ENCODE measurements at regions not wholly inside any gene's neighbourhood (a gene's known extent, or its start where the extent isn't known, plus 50 kb on each side); places are given as distances from the start of the nearest gene placed in this dataset.

GRCh38 chr6:10111975-10112374 is 302.9 kb downstream of the TFAP2A start:
- H3K36me3 ChIP-seq (ENCODE audit: control insufficient read depth, insufficient read depth, low read length): no peaks in the 10 kb centered on the region
- peaks cover 7% of the 10 kb centered on the region for H3K4me1 ChIP-seq (ENCODE audit: control insufficient read depth, insufficient read depth, low read length)
- WGBS (ENCODE audit: insufficient coverage): 95% methylated on average over 2 of the region's 7 CpGs
- H3K27me3 ChIP-seq (ENCODE audit: control insufficient read depth, insufficient read depth, low read length): peaks cover 7% of the 10 kb centered on the region
- H3K27ac ChIP-seq (ENCODE audit: low read depth, low read length): no peak overlapping the region
- no peaks in the 10 kb centered on the region for H3K9me3 ChIP-seq (ENCODE audit: control insufficient read depth, insufficient read depth, low read length)
- H3K4me3 ChIP-seq (ENCODE audit: low read depth, low read length): no peak overlapping the region
- no peak for DNase-seq (ENCODE audit: low read depth in 4 of 6, low spot score in 6 of 6)

GRCh38 chr6:10101551-10102252 is 313.2 kb downstream of the TFAP2A start:
- no peaks in the 10 kb centered on the region for H3K4me1 ChIP-seq (ENCODE audit: control insufficient read depth, insufficient read depth, low read length)
- no peaks in the 10 kb centered on the region for H3K9me3 ChIP-seq (ENCODE audit: control insufficient read depth, insufficient read depth, low read length)
- no peak overlapping the region for H3K4me3 ChIP-seq (ENCODE audit: low read depth, low read length)
- H3K36me3 ChIP-seq (ENCODE audit: control insufficient read depth, insufficient read depth, low read length): no peaks in the 10 kb centered on the region
- H3K27me3 ChIP-seq (ENCODE audit: control insufficient read depth, insufficient read depth, low read length): no peaks in the 10 kb centered on the region
- no peak overlapping the region for H3K27ac ChIP-seq (ENCODE audit: low read depth, low read length)
- 93% methylated on average over 2 of the region's 4 CpGs for WGBS (ENCODE audit: insufficient coverage)
- no peak for DNase-seq (ENCODE audit: low read depth in 4 of 6, low spot score in 6 of 6)

GRCh38 chr6:10099529-10100140 is 315.2 kb downstream of the TFAP2A start:
- WGBS (ENCODE audit: insufficient coverage): 79% methylated on average over 8 of the region's 9 CpGs
- Histone ChIP-seq H3K27me3 (ENCODE audit: control insufficient read depth, insufficient read depth, low read length) (no peaks in the 10 kb centered on the region), H3K4me3 (ENCODE audit: low read depth, low read length) (no peak overlapping the region), H3K4me1 (ENCODE audit: control insufficient read depth, insufficient read depth, low read length) (no peaks in the 10 kb centered on the region), H3K36me3 (ENCODE audit: control insufficient read depth, insufficient read depth, low read length) (no peaks in the 10 kb centered on the region), H3K9me3 (ENCODE audit: control insufficient read depth, insufficient read depth, low read length) (no peaks in the 10 kb centered on the region), H3K27ac (ENCODE audit: low read depth, low read length) (no peak overlapping the region)
- peak in 1 of 6 donors; percentile 31 for DNase-seq (ENCODE audit: low read depth in 4 of 6, low spot score in 6 of 6)

DNA sequence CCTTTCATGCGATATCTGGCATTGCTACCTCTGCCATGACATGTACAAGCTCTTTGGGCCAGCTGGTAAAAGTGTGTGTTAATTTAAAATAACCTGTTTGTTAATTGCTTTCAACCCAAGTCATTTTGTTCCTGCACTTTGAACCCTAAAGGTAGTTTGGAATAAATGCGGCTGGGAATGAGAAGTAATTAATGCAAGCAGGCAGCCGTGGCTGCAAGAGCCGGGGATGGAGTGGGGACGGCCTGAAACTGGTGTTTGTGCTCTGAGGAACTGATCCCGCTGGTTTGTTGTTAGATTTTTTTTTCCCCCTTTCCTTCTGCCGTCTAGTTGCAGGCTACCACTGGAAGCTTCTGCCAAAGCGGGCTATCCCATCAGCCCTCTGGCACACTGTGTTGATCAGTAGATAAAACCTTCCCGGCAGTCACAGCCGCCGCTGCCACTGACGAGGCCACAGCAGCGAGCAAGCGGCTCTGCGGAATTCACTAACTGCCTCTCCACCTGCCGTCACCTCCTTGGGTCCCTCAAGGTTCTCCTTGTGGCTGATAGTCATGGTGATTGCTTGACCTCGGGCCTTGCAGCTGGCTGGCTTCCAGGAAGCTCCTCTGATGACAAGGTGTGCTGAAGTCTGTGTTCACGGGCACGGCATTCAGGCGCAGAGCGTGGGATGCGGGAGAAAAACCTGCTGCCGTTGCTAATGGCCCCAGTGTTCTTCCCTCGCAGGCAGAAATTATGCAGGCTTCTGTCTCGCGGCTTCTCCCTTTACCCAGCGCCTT is 315.9 kb downstream of the TFAP2A start:
- WGBS (ENCODE audit: insufficient coverage): 31% methylated on average over 20 of the region's 27 CpGs
- no peak overlapping the region for H3K27ac ChIP-seq (ENCODE audit: low read depth, low read length)
- no peaks in the 10 kb centered on the region for H3K36me3 ChIP-seq (ENCODE audit: control insufficient read depth, insufficient read depth, low read length)
- no peaks in the 10 kb centered on the region for H3K4me1 ChIP-seq (ENCODE audit: control insufficient read depth, insufficient read depth, low read length)
- no peaks in the 10 kb centered on the region for H3K27me3 ChIP-seq (ENCODE audit: control insufficient read depth, insufficient read depth, low read length)
- DNase-seq (ENCODE audit: low read depth in 4 of 6, low spot score in 6 of 6): peak in 4 of 6 donors; percentile 15 to 84 (median 24)
- no peak overlapping the region for H3K4me3 ChIP-seq (ENCODE audit: low read depth, low read length)
- no peaks in the 10 kb centered on the region for H3K9me3 ChIP-seq (ENCODE audit: control insufficient read depth, insufficient read depth, low read length)

GRCh38 chr6:10093282-10093681 is 321.6 kb downstream of the TFAP2A start:
- no peaks in the 10 kb centered on the region for H3K27me3 ChIP-seq (ENCODE audit: control insufficient read depth, insufficient read depth, low read length)
- H3K4me1 ChIP-seq (ENCODE audit: control insufficient read depth, insufficient read depth, low read length): no peaks in the 10 kb centered on the region
- H3K9me3 ChIP-seq (ENCODE audit: control insufficient read depth, insufficient read depth, low read length): peaks cover 2% of the 10 kb centered on the region
- no peak overlapping the region for H3K4me3 ChIP-seq (ENCODE audit: low read depth, low read length)
- DNase-seq (ENCODE audit: low read depth in 4 of 6, low spot score in 6 of 6): no peak
- 91% methylated on average over 5 of the region's 5 CpGs for WGBS (ENCODE audit: insufficient coverage)
- H3K36me3 ChIP-seq (ENCODE audit: control insufficient read depth, insufficient read depth, low read length): no peaks in the 10 kb centered on the region
- H3K27ac ChIP-seq (ENCODE audit: low read depth, low read length): no peak overlapping the region

DNA sequence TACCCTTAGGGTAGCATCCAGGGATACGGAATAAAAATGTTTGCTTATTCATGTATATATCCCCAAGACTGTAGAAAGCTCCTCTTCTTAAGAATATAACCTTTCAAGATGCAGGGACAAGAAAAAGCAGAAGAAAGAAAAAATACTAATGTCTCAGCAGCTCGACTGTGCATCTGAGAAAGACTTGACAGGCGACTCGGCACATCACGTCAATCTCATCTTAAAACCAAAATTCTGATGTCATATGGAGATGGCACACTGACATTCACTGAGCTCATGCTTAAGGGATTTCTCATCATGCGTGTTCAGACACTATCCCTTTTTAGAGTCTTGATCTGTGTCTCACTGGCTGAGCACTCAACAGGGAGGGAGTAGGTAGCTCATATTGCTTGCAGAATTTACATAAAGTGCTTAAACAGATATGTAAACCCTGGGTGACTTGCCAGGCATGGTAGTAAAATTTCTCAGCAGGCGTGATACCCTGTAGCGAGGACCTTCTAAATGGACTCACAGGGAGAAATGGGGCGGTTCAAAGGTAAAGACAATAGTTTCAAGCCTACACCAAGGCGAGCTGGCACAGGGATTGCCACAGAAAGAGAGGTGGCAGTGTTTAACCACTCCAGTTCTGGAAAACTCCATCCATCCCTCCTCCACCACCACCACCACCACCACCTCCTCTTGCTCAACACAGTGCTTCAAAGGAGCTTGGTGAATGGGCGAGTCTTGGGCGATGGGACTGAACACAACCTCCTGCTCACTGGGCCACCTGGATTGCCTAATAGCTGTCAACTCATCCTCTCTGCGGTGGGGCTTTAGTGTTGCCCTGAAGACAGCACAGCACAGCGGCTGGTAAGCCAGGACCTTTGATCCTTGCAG is 330.5 kb downstream of the TFAP2A start:
- Histone ChIP-seq H3K36me3 (ENCODE audit: control insufficient read depth, insufficient read depth, low read length) (no peaks in the 10 kb centered on the region), H3K4me1 (ENCODE audit: control insufficient read depth, insufficient read depth, low read length) (no peaks in the 10 kb centered on the region), H3K27me3 (ENCODE audit: control insufficient read depth, insufficient read depth, low read length) (no peaks in the 10 kb centered on the region), H3K9me3 (ENCODE audit: control insufficient read depth, insufficient read depth, low read length) (peaks cover 1% of the 10 kb centered on the region), H3K4me3 (ENCODE audit: low read depth, low read length) (no peak overlapping the region), H3K27ac (ENCODE audit: low read depth, low read length) (no peak overlapping the region)
- no peak for DNase-seq (ENCODE audit: low read depth in 4 of 6, low spot score in 6 of 6)
- 88% methylated on average over 8 of the region's 14 CpGs for WGBS (ENCODE audit: insufficient coverage)

- DNase-seq (ENCODE audit: low read depth in 4 of 6, low spot score in 6 of 6): peak in 1 of 6 donors; percentile 14
- H3K27ac ChIP-seq (ENCODE audit: low read depth, low read length): no peak overlapping the region
- WGBS (ENCODE audit: insufficient coverage): no CpG with 5 or more reads among the region's 1 CpG
- no peak overlapping the region for H3K4me3 ChIP-seq (ENCODE audit: low read depth, low read length)
- H3K4me1 ChIP-seq (ENCODE audit: control insufficient read depth, insufficient read depth, low read length): no peaks in the 10 kb centered on the region
- peaks cover 1% of the 10 kb centered on the region for H3K9me3 ChIP-seq (ENCODE audit: control insufficient read depth, insufficient read depth, low read length)
- no peaks in the 10 kb centered on the region for H3K27me3 ChIP-seq (ENCODE audit: control insufficient read depth, insufficient read depth, low read length)
- no peaks in the 10 kb centered on the region for H3K36me3 ChIP-seq (ENCODE audit: control insufficient read depth, insufficient read depth, low read length)
Observed at GRCh38 chr6:10082385-10082784, 332.5 kb downstream of the TFAP2A start.

- no CpG with 5 or more reads among the region's 1 CpG for WGBS (ENCODE audit: insufficient coverage)
- Histone ChIP-seq H3K27ac (ENCODE audit: low read depth, low read length) (no peak overlapping the region), H3K4me3 (ENCODE audit: low read depth, low read length) (no peak overlapping the region), H3K27me3 (ENCODE audit: control insufficient read depth, insufficient read depth, low read length) (no peaks in the 10 kb centered on the region), H3K36me3 (ENCODE audit: control insufficient read depth, insufficient read depth, low read length) (no peaks in the 10 kb centered on the region), H3K4me1 (ENCODE audit: control insufficient read depth, insufficient read depth, low read length) (no peaks in the 10 kb centered on the region), H3K9me3 (ENCODE audit: control insufficient read depth, insufficient read depth, low read length) (peaks cover 1% of the 10 kb centered on the region)
- no peak for DNase-seq (ENCODE audit: low read depth in 4 of 6, low spot score in 6 of 6)
Observed at GRCh38 chr6:10081957-10082356, 332.9 kb downstream of the TFAP2A start.

GRCh38 chr6:10081075-10081474 is 333.8 kb downstream of the TFAP2A start:
- Histone ChIP-seq H3K9me3 (ENCODE audit: control insufficient read depth, insufficient read depth, low read length) (peaks cover 1% of the 10 kb centered on the region), H3K4me3 (ENCODE audit: low read depth, low read length) (no peak overlapping the region), H3K27ac (ENCODE audit: low read depth, low read length) (no peak overlapping the region), H3K27me3 (ENCODE audit: control insufficient read depth, insufficient read depth, low read length) (no peaks in the 10 kb centered on the region), H3K36me3 (ENCODE audit: control insufficient read depth, insufficient read depth, low read length) (no peaks in the 10 kb centered on the region), H3K4me1 (ENCODE audit: control insufficient read depth, insufficient read depth, low read length) (no peaks in the 10 kb centered on the region)
- 97% methylated on average over 6 of the region's 6 CpGs for WGBS (ENCODE audit: insufficient coverage)
- no peak for DNase-seq (ENCODE audit: low read depth in 4 of 6, low spot score in 6 of 6)

All from spinal cord (tissue), 9 donors.